NOMO-1 (cell line): ENCODE measurements at regions not wholly inside any gene's neighbourhood (a gene's known extent, or its start where the extent isn't known, plus 50 kb on each side); places are given as distances from the start of the nearest gene placed in this dataset.
"Not testable (repeated sequence)": the region's sequence is repeated elsewhere in the genome, so short reads cannot be mapped to it uniquely, and the experiment has no call there.

Source experiments
- DNase-seq, 2 experiments: peaks; one replicate each; lab custom pipeline; 2025; ENCODE audit not compliant: unreplicated experiment in 2 of 2; lab: John Stamatoyannopoulos, UW

- no peak for DNase-seq
Observed at GRCh38 chr4:122100508-122100907, 51.6 kb upstream of the BLTP1 start.

- no peak for DNase-seq
Observed at GRCh38 chr4:122099896-122100295, 52.2 kb upstream of the BLTP1 start.

GRCh38 chr4:122091836-122092405 lies 60.2 kb upstream of the BLTP1 start:
- no peak for DNase-seq

- no peak for DNase-seq
Observed at GRCh38 chr4:122091397-122091796, 60.7 kb upstream of the BLTP1 start.

- no peak for DNase-seq
Observed at GRCh38 chr4:122090989-122091388, 61.1 kb upstream of the BLTP1 start.

- DNase-seq, result no peak
Observed at GRCh38 chr4:122086338-122087065, 65.6 kb upstream of the BLTP1 start.

- no peak for DNase-seq
Observed at GRCh38 chr4:122083989-122084388, 68.1 kb upstream of the BLTP1 start.

- DNase-seq, result no peak
Observed at GRCh38 chr4:122083351-122083750, 68.8 kb upstream of the BLTP1 start.

GRCh38 chr4:122082661-122083060 lies 69.5 kb upstream of the BLTP1 start:
- no peak for DNase-seq

GRCh38 chr4:122077653-122078052 lies 74.5 kb upstream of the BLTP1 start:
- DNase-seq, result not testable (repeated sequence)

- not testable (repeated sequence) for DNase-seq
Observed at GRCh38 chr4:122076835-122077234, 75.3 kb upstream of the BLTP1 start.

GRCh38 chr4:122073615-122074014 lies 78.5 kb upstream of the BLTP1 start:
- DNase-seq, result no peak

- no peak for DNase-seq
Observed at GRCh38 chr4:122065915-122066314, 86.2 kb upstream of the BLTP1 start.

- DNase-seq, result no peak
Observed at GRCh38 chr4:122065149-122065548, 87.0 kb upstream of the BLTP1 start.

- DNase-seq, result no peak
Observed at GRCh38 chr4:122053186-122053585, 98.9 kb upstream of the BLTP1 start.

GRCh38 chr4:122052677-122053076 lies 99.5 kb upstream of the BLTP1 start:
- no peak for DNase-seq

GRCh38 chr4:122050841-122051240 lies 99.0 kb upstream of the TRPC3 start:
- DNase-seq, result no peak

- no peak for DNase-seq
Observed at GRCh38 chr4:122047456-122048425, 95.9 kb upstream of the TRPC3 start.

GRCh38 chr4:122046255-122046654 lies 94.4 kb upstream of the TRPC3 start:
- no peak for DNase-seq

GRCh38 chr4:122045533-122045932 lies 93.7 kb upstream of the TRPC3 start:
- DNase-seq, result no peak

- no peak for DNase-seq
Observed at GRCh38 chr4:122044501-122044900, 92.6 kb upstream of the TRPC3 start.
